ENCODE measurements at regions not wholly inside any gene's neighbourhood (a gene's known extent, or its start where the extent isn't known, plus 50 kb on each side); places are given as distances from the start of the nearest gene placed in this dataset.
"Not testable (repeated sequence)": the region's sequence is repeated elsewhere in the genome, so short reads cannot be mapped to it uniquely, and the experiment has no call there.

DNA sequence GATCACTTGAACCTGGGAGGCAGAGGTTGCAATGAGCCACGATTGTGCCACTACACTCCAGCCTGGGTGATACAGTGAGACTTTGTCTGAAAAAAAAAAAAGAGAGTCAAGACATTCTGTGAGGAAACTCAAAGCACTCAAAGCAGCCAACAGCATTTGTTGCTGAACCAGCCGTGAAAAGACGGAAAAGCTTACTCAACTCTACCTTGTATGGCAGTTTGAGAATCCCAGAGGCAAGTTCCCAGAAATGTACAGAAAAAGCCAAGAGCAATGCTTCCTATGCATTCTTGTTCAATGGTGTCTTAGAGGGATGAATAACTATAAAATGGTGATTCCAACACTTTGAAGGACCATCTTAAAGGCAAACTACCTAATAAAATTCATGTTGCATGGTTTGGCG, 170.2 kb downstream of the HSD17B3 start:
- DNase-seq (ENCODE audit: low spot score), result no peak

DNA sequence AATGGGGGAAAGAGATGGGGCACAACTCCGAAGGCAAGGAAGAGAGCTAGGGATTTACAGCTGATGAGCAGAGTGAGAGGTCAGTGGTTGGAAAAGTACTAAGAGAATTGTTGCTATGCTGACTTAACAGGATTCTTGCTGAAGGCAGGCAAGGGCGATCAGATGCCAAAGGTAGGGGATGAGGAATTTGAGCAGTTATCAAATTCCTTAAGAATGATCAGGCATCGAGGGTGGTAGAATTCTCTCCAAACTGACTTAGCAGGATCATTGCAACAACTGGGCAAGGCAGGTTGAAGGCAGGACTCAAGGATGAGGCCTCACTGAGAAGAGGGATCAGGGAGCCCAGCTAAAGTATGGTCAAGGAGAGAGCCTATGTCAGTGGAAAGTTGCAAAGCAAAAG, 171.0 kb downstream of the HSD17B3 start:
- DNase-seq (ENCODE audit: low spot score), result no peak

- no peak for DNase-seq (ENCODE audit: low spot score)
These were observed 172.2 kb downstream of the HSD17B3 start for GRCh38 chr9:96129747-96130146.

GRCh38 chr9:96128880-96129279, 173.1 kb downstream of the HSD17B3 start:
- DNase-seq (ENCODE audit: low spot score), result no peak

DNA sequence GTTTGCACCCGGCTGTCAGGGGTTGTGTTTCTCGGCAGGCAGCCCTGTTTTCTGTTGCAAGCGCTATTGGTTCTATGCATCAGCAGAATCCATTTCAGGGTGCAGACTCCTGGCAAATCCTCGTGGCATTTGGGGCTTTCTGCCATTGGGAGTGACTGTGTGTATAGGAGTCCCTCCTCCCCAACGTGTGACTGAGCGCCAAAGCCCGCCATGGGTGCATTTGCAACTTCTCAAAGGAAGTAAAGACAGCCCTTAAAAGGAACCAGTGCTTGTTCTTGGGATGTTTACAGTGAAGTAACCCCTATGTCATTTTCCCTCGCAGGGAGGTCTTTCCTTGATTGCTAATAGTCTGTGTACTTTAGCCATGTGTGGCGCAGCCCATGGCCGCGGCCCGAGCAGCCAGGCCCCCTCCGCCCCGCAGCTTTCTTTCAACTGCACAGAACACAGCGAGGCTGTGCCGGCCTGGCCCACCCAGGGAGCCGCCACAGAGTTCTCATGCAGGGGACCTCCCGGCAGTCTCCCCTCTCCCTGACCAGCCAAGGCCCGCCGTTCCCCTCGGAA, 175.6 kb downstream of the HSD17B3 start:
- no peak for DNase-seq (ENCODE audit: low spot score)

- DNase-seq (ENCODE audit: low spot score), result no peak
These were observed 176.4 kb downstream of the HSD17B3 start for GRCh38 chr9:96125624-96126023.

GRCh38 chr9:96122751-96123150, 179.2 kb downstream of the HSD17B3 start:
- DNase-seq (ENCODE audit: low spot score), result no peak

- DNase-seq (ENCODE audit: low spot score), result no peak
These were observed 179.7 kb downstream of the HSD17B3 start for GRCh38 chr9:96122282-96122681.

DNA sequence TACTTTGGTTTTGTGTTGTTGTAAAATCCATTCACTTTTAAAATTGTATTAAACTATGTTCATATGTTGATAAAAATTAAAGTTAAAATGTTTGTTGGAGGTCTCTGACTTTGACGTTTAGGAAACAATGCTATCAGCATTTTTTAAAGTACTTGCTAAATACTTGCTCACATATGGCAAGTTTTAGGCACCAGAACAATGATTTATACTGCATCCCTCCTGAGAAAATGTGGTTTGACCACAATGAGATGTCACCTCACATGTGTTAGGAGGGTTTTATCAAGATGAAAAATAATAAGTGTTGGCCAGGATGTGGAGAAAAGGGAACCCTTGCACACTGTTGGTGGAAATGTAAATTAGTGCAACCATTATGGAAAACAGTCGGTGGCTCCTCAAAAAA, 180.8 kb downstream of the HSD17B3 start:
- no peak for DNase-seq (ENCODE audit: low spot score)

GRCh38 chr9:96117398-96118080, 184.4 kb downstream of the HSD17B3 start:
- no peak for DNase-seq (ENCODE audit: low spot score)

GRCh38 chr9:96116275-96117064, 185.5 kb downstream of the HSD17B3 start:
- DNase-seq (ENCODE audit: low spot score), result no peak

DNA sequence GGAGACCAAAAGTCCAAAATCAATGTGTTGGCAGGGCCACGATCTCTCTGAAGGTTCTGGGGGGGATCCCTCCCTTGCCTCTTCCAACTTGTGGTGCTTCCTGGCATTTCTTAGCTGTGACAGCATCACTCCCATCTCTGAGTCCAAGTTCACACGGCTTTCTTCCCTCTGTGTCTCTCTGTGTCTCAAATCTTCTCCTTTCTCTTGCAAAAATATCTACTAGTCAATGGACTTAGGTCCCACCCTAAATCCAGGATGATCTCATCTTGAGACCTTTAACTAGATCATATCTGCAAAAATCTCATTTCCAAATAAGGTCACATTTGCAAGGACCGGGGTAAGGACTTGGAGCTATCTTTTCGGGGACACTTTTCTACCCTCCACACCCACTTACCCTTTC, 186.1 kb downstream of the HSD17B3 start:
- DNase-seq (ENCODE audit: low spot score), result no peak

DNA sequence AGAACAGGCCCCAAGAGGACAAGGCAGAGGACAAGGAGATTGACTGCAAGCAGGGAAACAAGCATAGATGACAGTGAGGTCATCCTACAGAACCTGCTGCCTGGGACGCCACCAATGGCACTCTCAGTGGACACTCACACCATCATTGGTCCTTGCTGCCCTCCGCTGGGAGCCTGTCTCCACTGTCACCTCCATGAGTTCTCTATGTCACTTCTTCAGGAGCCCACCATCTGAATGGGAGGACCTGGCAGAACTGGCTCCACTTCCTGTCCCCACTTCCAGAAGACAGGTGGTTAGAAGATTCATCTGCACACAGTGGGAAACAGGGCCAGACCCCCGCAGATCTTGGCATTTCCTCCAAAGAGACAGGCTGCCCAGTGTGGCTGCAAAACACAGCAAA, 188.9 kb downstream of the HSD17B3 start:
- no peak for DNase-seq (ENCODE audit: low spot score)

- DNase-seq (ENCODE audit: low spot score), result no peak
These were observed 192.2 kb downstream of the HSD17B3 start for GRCh38 chr9:96109680-96110351.

GRCh38 chr9:96108691-96109380, 193.1 kb downstream of the HSD17B3 start:
- DNase-seq (ENCODE audit: low spot score), result no peak

DNA sequence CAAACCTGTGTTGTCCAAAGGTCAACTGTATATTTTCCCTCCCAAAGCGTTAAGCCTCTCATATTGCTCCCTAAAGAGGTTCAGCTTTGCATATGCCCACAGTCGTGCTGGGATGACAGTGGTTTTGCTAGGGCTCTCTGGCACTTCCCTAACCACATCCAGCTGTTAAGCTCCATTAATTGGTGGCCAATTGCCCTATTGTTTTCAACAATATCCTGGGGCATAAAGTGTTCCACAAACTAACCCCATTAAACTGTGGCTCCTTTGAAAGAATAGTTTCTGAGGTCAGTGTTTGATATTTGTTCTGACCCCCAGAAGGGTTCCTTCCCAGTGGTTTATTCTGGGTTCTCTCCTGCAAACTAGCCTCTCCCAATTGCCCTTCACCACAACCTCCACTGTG, 194.5 kb downstream of the HSD17B3 start:
- no peak for DNase-seq (ENCODE audit: low spot score)

GRCh38 chr9:96100385-96101300, 201.3 kb downstream of the HSD17B3 start:
- DNase-seq (ENCODE audit: low spot score), result no peak

DNA sequence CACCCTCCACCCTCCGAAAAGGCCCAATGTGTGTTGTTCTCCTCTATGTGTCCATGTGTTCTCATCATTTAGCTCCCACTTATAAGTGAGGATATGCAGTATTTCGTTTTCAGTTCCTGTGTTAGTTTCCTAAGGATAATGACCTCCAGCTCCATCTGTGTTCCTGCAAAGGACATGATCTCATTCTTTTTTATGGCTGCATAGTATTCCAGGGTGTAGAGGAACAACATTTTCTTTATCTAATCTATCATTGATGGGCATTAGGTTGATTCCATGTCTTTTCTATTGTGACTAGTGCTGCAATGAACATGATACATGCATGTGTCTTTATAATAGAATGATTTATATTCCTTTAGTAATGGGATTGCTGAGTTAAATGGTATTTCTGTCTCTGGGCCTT, 211.3 kb downstream of the HSD17B3 start:
- DNase-seq (ENCODE audit: low spot score), result not testable (repeated sequence)

DNA sequence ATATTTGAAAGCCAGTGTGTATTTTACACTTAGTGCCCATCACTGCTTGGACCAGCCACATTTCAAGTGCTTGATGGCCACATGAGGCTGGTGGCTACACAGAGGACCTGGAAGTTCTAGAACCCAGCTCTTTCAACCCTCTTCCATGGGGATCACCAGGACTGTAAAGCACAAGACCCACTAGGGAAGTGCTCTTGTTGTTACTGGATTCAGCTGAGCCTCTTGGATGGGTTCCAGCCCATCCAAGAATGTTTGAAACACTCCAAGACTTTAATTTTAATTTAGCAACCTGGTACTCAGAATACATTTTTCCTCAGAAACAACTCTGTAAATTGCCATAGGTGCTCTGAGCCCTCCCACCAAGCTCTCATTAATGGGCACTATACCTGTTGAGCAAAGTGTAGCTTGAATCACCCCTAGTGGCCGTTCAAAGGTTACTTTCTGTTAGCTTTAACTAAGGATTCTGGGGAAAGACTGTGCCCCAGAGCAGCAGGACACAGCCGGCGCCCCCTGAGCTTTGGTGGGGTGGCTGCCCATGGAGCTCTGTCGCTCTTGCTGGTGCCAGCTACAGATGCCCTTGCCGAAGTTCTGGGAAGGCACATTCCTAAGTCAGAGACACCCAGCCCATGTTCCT, 212.4 kb downstream of the HSD17B3 start:
- no peak for DNase-seq (ENCODE audit: low spot score)

- no peak for DNase-seq (ENCODE audit: low spot score)
These were observed 213.0 kb downstream of the ERCC6L2 start for GRCh38 chr9:96088510-96088909.
